ENCODE measurements at regions not wholly inside any gene's neighbourhood (a gene's known extent, or its start where the extent isn't known, plus 50 kb on each side); places are given as distances from the start of the nearest gene placed in this dataset.

DNA sequence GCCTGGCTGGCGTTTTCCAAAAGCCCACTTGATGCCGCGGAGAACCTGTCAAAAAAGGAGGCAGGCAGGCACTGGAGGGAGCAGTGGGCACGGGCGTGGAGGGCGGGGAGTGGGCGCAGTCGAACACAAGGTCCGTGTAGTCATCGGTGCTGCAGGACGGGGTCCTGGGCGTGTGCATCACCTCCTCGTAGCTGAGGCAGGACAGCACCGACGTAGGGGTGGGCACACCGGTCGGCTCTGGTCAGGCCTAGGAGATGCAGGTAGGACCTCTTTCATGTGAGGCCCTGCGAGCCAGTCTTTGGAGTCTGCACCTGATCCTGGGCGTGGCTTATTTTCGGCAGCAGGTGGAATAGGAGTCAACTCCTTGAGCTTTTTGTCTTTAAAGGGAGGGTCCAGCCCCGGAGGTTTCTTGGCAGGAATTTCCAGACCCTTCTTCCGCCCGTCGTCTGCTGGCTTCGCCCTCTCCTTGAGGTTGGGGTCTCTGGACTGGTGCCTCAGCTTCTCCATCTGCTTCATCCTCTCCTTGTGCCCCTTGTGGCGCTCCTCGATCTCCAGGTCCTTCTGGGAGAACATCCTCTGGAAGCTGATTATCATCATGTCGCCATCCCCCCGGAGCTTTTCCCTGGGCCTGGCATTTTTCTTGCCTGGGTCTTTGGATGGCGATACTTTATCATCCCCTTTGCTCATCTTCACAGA lies 892.5 kb upstream of the LRRTM1 start:
- DNase-seq (ENCODE audit: low spot score) = no peak

DNA sequence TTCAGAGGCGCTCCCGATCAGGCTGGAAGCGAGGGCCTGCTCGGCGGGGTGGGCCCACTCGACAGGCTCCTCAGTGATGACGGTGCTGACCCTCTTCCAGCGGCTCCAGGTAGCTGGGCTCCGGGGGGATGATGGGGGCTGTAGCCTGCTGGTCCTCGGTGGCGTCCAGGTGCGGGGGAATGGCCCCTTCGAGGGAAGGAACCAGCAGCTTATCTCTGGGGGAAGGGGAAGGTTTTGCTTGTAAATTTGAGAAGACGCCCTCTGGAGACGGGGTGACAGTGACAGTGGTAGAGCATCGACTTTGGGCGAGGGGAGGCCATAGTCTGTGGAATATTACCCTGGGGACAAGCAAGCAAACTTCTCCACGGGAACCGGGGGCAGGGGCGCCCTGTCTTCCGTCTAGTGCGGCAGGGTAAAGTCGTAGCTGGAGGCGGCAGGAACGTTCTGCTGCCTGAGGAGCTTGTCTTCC lies 891.9 kb upstream of the LRRTM1 start:
- no peak for DNase-seq (ENCODE audit: low spot score)

- DNase-seq (ENCODE audit: low spot score) = no peak
Measured at GRCh38 chr2:81195774-81196382, 891.3 kb upstream of the LRRTM1 start.

- no peak for DNase-seq (ENCODE audit: low spot score)
Measured at GRCh38 chr2:81195017-81195773, 890.6 kb upstream of the LRRTM1 start.

DNA sequence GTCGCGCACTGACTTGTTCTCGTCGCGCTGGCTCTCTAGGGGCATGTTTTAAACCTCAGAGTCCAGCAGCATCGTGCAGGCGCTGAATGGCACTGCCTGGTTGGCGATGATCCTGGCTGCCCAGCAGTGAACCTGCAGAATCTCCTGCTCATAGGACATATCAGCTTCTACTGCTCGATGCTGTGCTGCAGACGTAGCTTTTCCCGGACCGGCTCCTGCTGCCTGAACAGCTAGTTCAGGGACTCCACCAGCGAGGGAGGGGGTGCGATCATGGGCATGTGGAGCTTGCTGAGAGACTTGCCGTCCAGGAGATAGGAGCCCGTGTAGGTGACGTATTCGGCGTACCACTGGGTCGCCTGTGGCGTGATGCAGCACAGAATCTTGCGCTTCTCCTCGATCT lies 890.0 kb upstream of the LRRTM1 start:
- no peak for DNase-seq (ENCODE audit: low spot score)

- no peak for DNase-seq (ENCODE audit: low spot score)
Measured at GRCh38 chr2:81194176-81194575, 889.6 kb upstream of the LRRTM1 start.

DNA sequence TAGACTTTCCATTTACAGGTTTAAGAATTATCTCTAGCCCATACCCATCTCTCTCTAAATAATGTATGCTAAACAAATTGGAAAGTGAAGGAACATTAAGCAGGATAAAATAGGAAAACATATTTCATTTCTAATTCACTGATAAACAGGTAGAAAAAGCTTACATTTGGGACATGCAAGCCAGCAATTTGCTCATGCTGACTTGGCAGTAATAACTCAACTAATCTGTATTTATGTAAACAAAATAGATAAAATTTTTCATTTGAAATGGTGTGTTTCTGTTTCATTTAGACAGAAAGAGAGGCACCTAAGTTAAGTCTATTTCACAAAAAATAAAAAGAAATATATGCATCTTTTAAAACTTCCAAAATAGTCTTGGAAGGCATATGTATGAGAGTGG lies 877.3 kb upstream of the LRRTM1 start:
- DNase-seq (ENCODE audit: low spot score) = no peak

GRCh38 chr2:81171447-81171846 lies 866.9 kb upstream of the LRRTM1 start:
- DNase-seq (ENCODE audit: low spot score) = no peak

DNA sequence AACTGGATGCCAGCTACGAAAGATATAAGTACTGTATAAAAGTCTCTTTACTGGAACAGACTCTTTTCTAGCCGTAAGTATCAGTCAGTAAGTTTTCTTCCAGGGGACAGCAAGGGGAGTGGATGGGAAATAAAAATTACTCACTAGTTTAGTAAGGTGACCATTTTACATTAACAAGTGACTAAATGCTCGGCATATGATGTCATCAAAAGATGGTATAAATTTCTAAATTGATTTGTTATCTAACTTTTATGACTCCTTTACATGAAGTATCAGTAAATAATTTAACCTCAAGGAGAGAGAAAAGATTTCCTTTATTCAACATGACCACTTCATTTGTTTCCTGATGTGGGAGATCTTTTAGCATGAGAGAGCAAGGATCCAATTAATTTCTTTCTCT lies 859.0 kb upstream of the LRRTM1 start:
- DNase-seq (ENCODE audit: low spot score) = no peak

DNA sequence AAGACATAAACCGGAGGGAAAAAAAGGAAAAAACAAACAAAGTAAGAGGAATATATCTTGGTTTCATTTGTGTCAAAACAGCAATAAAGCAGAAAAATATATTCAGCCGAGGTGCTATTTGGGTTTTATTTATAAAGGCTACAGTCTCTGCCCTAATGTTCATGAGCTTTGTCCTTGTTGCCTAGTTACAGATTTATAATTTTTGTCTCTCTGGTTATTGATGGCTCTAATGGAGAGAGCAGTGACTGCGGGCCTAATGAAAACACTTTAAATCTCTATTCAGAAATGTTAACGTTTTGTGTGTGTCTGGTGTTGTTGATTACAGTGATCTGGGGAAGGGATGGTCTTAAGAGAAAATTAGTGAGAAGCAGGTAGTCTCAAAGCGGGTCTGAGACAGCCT lies 854.0 kb upstream of the LRRTM1 start:
- DNase-seq (ENCODE audit: low spot score) = no peak

GRCh38 chr2:81148323-81148722 lies 843.8 kb upstream of the LRRTM1 start:
- no peak for DNase-seq (ENCODE audit: low spot score)

- no peak for DNase-seq (ENCODE audit: low spot score)
Measured at GRCh38 chr2:81136296-81136695, 831.7 kb upstream of the LRRTM1 start.

DNA sequence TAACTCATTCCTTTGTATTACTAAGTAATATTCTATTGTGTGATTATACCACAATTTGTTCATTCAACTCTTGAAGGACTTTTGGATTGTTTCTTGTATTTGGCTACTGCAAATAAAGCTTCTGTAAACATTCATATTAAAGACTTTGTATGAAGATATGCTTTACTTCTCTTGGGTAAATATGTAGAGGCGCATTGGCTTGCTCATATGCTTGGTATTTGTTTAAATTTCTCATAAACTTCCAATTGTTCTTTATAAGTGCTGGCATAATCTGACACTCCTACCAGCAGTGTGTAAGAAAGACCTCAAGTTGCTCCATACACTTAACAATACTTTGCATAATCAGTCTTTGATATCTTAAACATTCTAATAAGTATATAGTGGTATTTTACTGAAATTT lies 792.8 kb upstream of the LRRTM1 start:
- no peak for DNase-seq (ENCODE audit: low spot score)

DNA sequence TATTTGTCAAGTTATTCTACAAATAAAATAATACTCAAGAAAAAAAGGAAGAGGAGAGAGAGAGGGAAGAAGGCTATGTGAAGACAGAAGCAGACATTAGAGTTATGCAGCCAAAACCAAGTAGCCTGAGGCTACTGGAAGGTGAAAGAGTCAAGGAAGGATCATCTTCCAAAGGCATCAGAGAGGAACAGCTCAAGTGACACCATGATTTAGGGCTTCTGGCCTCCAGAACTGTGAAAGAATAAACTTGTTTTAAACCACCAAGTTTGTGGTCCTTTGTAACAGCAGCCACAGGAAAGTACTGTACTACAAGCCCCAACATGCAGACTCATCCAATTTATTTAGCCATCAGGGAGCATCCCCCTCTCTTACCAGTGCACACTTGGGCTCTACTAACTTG lies 788.5 kb upstream of the LRRTM1 start:
- no peak for DNase-seq (ENCODE audit: low spot score)

DNA sequence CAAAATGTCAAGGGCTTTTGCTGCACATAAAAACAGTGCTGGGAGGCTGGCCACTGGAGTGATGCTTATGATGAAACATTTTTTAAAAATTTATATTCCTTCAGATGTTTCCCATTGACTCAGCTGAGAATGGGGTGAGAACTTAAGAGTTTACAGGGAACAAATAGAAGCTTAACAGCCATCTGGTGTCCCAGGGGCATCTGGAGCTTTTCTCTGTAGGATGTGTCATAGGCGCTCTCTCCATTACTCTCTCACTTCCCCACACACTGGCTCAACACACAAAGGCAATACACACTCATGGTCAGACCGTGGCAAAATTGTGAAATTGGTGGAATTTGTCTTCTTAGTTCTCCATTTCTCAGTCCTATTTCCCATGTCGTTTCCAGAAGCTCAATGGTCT lies 783.1 kb upstream of the LRRTM1 start:
- DNase-seq (ENCODE audit: low spot score) = no peak

DNA sequence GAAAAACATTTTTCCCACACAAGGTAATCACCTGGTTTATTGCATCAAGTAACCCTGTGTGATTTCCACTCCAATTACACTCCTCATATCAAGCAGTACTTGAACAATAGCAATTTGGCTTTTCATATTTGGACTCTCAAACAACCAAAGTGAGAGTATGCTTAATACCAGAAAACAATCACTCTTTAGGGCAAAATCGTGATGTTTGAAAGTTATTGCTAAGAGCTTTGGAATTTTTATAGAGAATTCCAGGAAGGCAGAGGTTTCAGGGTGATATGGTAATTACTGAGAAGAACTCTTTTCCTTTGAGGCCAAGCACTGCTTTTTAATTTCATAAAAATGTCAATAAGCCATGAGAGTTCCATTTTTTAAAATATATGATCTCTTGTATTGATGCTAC lies 779.5 kb upstream of the LRRTM1 start:
- no peak for DNase-seq (ENCODE audit: low spot score)

GRCh38 chr2:81078631-81079030 lies 774.1 kb upstream of the LRRTM1 start:
- no peak for DNase-seq (ENCODE audit: low spot score)

DNA sequence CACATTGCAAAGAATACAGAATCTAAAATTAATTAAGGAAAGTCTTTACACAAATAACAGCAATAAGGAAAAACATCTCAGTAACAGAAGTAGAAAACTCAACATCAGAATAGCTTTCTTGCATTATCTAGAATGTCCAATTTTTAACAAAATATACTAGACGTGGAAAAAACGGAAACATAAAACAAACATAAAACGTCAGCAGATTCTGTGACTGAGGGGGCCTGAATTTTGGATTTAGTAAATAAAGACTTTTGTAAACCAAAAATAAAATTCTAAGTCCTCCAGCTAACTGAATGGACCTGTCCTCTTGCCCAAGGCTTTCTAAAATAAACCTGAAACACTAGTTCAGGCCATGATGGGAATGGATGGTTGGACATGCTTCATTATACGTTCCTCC lies 773.5 kb upstream of the LRRTM1 start:
- DNase-seq (ENCODE audit: low spot score) = no peak

GRCh38 chr2:81077396-81077795 lies 772.8 kb upstream of the LRRTM1 start:
- DNase-seq (ENCODE audit: low spot score) = no peak

DNA sequence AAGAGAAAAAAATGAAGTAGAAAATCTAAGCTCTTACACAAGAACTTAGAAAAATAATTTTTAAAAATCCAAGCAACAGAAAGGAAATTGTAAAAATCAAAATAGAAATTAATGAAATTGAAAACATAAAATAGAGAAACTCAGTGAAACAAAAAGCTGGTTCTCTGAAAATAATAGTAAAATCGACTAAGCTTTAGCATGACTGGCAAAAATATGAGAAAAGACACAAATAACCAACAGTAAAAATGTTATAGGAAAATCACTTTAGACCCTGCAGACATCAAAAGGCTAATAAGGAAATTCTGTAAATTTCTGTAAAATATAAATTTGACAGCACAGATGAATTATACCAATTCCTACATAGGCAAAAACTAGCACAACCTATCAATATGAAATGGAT lies 768.9 kb upstream of the LRRTM1 start:
- no peak for DNase-seq (ENCODE audit: low spot score)

GRCh38 chr2:81068144-81068543 lies 763.6 kb upstream of the LRRTM1 start:
- no peak for DNase-seq (ENCODE audit: low spot score)

- no peak for DNase-seq (ENCODE audit: low spot score)
Measured at GRCh38 chr2:81061016-81061415, 756.5 kb upstream of the LRRTM1 start.

DNA sequence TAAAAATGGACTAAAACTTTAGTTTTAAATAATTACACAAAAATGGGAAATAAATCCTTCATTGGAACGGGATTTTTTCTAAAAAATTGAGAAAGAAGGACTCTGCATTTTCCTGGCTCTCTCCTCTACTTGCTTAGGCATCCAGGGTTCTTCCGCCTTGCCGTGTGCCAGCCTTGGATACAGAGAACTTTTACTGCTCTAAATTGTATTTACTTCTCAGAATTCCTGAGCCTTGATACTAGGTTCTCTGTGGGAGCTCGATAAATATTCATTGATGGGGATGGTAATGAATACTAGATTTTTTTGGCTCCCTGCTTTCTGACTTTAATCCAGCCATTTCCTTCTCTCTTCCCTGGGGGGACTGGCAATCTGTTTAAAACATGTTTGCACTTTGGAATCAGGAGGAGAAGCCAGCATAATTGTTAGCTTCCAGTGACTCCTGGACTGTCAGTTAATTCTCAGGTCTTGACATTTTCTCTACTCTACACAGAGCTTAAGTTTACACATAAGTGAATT lies 746.1 kb upstream of the LRRTM1 start:
- no peak for DNase-seq (ENCODE audit: low spot score)
